ENCODE measurements at regions not wholly inside any gene's neighbourhood (a gene's known extent, or its start where the extent isn't known, plus 50 kb on each side); places are given as distances from the start of the nearest gene placed in this dataset.

DNA sequence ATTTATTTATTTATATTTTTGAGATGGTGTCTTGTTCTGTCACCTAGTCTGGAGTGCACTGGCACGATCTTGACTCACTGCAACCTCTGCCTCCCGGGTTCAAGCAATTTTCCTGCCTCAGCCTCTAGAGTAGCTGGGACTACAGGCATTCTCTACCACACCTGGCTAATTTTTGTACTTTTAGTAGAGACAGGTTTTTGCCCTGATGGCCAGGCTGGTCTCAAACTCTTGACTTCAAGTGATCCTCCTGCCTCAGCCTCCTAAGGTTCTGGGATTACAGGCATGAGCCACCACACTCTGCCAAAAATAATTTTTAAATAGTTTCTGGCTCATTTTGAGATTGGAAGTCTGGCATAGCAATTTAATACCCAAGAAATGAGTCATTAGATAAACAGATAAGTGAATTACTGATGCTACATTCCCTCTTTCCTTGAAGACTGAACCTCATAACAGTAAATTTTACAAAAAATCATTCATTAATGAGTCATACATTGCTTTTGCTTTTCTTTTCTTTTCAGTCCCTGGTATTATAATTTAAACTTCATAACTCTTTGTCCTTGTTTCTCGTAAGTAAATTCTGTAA, 881.6 kb upstream of the PIK3C3 start:
- no peaks in the 10 kb centered on the region for H3K9me3 ChIP-seq (ENCODE audit: control insufficient read depth, insufficient read depth, low read length)
- TF ChIP-seq EZH2phosphoT487 (IDR thresholded peaks at IDR 0.05; ENCODE audit: borderline replicate concordance, low read length), result no peak
- TF ChIP-seq, protein P1, sequence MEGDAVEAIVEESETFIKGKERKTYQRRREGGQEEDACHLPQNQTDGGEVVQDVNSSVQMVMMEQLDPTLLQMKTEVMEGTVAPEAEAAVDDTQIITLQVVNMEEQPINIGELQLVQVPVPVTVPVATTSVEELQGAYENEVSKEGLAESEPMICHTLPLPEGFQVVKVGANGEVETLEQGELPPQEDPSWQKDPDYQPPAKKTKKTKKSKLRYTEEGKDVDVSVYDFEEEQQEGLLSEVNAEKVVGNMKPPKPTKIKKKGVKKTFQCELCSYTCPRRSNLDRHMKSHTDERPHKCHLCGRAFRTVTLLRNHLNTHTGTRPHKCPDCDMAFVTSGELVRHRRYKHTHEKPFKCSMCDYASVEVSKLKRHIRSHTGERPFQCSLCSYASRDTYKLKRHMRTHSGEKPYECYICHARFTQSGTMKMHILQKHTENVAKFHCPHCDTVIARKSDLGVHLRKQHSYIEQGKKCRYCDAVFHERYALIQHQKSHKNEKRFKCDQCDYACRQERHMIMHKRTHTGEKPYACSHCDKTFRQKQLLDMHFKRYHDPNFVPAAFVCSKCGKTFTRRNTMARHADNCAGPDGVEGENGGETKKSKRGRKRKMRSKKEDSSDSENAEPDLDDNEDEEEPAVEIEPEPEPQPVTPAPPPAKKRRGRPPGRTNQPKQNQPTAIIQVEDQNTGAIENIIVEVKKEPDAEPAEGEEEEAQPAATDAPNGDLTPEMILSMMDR (IDR thresholded peaks at IDR 0.05; ENCODE audit: low read depth, low read length, poor library complexity, severe bottlenecking), result no peak
- H4K20me1 ChIP-seq (ENCODE audit: control insufficient read depth, insufficient read depth, low read depth, low read length), result no peaks in the 10 kb centered on the region
- H3K9me2 ChIP-seq (replicated peaks; ENCODE audit: control insufficient read depth, low read length), result no peaks in the 10 kb centered on the region
- H3K4me3 ChIP-seq (ENCODE audit: low read length), result no peak overlapping the region
- no peaks in the 10 kb centered on the region for H3K4me1 ChIP-seq (ENCODE audit: control insufficient read depth, low read length)
- H3K79me2 ChIP-seq (ENCODE audit: control insufficient read depth, low read length), result no peaks in the 10 kb centered on the region
- no peak overlapping the region for H3K27ac ChIP-seq (ENCODE audit: low read depth, low read length)
- H3K36me3 ChIP-seq (ENCODE audit: control insufficient read depth, low read length), result no peaks in the 10 kb centered on the region
- H3K27me3 ChIP-seq (ENCODE audit: control insufficient read depth, low read length), result no peaks in the 10 kb centered on the region
- no peak overlapping the region for H3K4me2 ChIP-seq (ENCODE audit: low read length)
- H3F3A ChIP-seq (ENCODE audit: control insufficient read depth, insufficient read depth), result no peaks in the 10 kb centered on the region

DNA sequence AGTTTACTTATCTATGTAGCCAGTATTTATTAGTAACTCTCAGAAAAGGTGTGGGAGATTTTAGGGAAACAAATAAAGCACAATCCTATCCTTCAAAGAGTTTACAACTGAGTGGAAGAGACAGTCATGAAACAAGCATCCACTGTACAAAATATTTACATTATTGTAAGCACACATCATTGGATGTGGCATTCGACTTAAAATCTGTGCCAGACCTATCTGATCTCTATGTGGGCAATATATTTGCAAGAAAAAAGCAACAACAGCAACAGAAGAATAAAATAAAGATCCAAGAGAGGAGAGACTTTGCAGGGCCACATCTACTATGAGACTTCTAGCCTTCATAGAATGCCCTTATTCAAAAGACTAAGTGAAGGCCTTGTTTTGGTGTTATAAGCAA, 882.1 kb upstream of the PIK3C3 start:
- no peak overlapping the region for H3K4me2 ChIP-seq (ENCODE audit: low read length)
- H3K9me2 ChIP-seq (replicated peaks; ENCODE audit: control insufficient read depth, low read length), result no peaks in the 10 kb centered on the region
- no peaks in the 10 kb centered on the region for H4K20me1 ChIP-seq (ENCODE audit: control insufficient read depth, insufficient read depth, low read depth, low read length)
- H3F3A ChIP-seq (ENCODE audit: control insufficient read depth, insufficient read depth), result no peaks in the 10 kb centered on the region
- H3K79me2 ChIP-seq (ENCODE audit: control insufficient read depth, low read length), result no peaks in the 10 kb centered on the region
- TF ChIP-seq EZH2phosphoT487 (IDR thresholded peaks at IDR 0.05; ENCODE audit: borderline replicate concordance, low read length), result no peak
- TF ChIP-seq, protein P1 (IDR thresholded peaks at IDR 0.05; ENCODE audit: low read depth, low read length, poor library complexity, severe bottlenecking), result no peak
- no peak overlapping the region for H3K27ac ChIP-seq (ENCODE audit: low read depth, low read length)
- no peaks in the 10 kb centered on the region for H3K36me3 ChIP-seq (ENCODE audit: control insufficient read depth, low read length)
- no peaks in the 10 kb centered on the region for H3K27me3 ChIP-seq (ENCODE audit: control insufficient read depth, low read length)
- no peak overlapping the region for H3K4me3 ChIP-seq (ENCODE audit: low read length)
- no peaks in the 10 kb centered on the region for H3K9me3 ChIP-seq (ENCODE audit: control insufficient read depth, insufficient read depth, low read length)
- H3K4me1 ChIP-seq (ENCODE audit: control insufficient read depth, low read length), result no peaks in the 10 kb centered on the region

DNA sequence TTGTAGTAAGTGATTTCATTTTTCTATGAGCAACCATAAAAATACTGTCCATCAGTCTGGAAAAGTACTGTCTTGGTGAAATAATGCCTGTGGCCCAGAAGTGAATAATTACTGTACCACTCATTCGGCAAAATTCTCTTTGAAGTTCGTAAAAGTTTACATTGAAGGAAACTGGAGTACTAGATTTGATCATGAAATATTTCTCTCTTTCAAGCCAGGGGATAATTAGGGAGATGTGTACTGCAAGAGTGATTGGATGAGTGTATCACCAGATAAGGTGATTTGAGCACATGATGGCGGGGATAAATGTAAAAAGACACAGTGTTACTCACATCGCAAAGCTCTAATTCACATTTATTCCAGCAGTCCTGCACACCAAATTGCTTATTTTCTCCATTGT, 883.2 kb upstream of the PIK3C3 start:
- TF ChIP-seq EZH2phosphoT487 (IDR thresholded peaks at IDR 0.05; ENCODE audit: borderline replicate concordance, low read length), result no peak
- TF ChIP-seq, protein P1 (IDR thresholded peaks at IDR 0.05; ENCODE audit: low read depth, low read length, poor library complexity, severe bottlenecking), result no peak
- H3K27ac ChIP-seq (ENCODE audit: low read depth, low read length), result no peak overlapping the region
- no peaks in the 10 kb centered on the region for H3K27me3 ChIP-seq (ENCODE audit: control insufficient read depth, low read length)
- no peaks in the 10 kb centered on the region for H3K36me3 ChIP-seq (ENCODE audit: control insufficient read depth, low read length)
- no peaks in the 10 kb centered on the region for H3K4me1 ChIP-seq (ENCODE audit: control insufficient read depth, low read length)
- H3K9me2 ChIP-seq (replicated peaks; ENCODE audit: control insufficient read depth, low read length), result no peaks in the 10 kb centered on the region
- H4K20me1 ChIP-seq (ENCODE audit: control insufficient read depth, insufficient read depth, low read depth, low read length), result no peaks in the 10 kb centered on the region
- no peak overlapping the region for H3K4me3 ChIP-seq (ENCODE audit: low read length)
- H3K79me2 ChIP-seq (ENCODE audit: control insufficient read depth, low read length), result no peaks in the 10 kb centered on the region
- no peak overlapping the region for H3K4me2 ChIP-seq (ENCODE audit: low read length)
- no peaks in the 10 kb centered on the region for H3K9me3 ChIP-seq (ENCODE audit: control insufficient read depth, insufficient read depth, low read length)
- H3F3A ChIP-seq (ENCODE audit: control insufficient read depth, insufficient read depth), result no peaks in the 10 kb centered on the region

Measured in DOHH2 (cell line).